HG03064 (cell line): ENCODE measurements at regions not wholly inside any gene's neighbourhood (a gene's known extent, or its start where the extent isn't known, plus 50 kb on each side); places are given as distances from the start of the nearest gene placed in this dataset.
"Not testable (repeated sequence)": the region's sequence is repeated elsewhere in the genome, so short reads cannot be mapped to it uniquely, and the experiment has no call there.

Experiments used
- ATAC-seq: cut with Tn5 transposase; IDR thresholded peaks from one replicate; pipeline ENCODE4 v1.9.1; 2021; ENCODE audit warnings: low read depth; ENCODE audit not compliant: unreplicated experiment

DNA sequence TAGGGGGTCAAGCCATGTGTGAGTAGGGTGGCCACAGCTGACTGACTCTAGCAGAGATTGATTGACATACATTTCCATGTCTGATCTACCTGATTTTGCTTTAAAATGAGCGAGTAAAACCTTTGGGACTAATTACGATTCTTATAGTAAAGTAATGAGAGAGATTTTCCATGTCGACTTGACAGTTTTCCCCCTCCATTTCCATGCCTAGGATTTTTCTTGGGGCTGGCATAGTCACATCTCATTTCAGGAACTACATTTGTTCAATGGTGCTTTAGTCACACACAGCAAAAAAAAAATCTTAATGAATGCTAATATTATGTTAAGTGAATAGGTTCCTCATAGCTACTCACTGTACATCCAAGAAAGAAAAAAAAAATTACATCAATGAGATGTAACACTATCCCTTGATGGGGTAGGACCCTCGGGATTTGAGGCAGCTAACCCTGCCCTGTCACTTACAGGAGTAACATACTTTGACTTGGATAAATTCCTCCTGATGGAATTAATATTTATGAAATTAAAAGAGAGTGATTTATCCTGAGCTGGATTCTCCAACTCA is 690.9 kb downstream of the TDRD15 start:
- no peak for ATAC-seq

DNA sequence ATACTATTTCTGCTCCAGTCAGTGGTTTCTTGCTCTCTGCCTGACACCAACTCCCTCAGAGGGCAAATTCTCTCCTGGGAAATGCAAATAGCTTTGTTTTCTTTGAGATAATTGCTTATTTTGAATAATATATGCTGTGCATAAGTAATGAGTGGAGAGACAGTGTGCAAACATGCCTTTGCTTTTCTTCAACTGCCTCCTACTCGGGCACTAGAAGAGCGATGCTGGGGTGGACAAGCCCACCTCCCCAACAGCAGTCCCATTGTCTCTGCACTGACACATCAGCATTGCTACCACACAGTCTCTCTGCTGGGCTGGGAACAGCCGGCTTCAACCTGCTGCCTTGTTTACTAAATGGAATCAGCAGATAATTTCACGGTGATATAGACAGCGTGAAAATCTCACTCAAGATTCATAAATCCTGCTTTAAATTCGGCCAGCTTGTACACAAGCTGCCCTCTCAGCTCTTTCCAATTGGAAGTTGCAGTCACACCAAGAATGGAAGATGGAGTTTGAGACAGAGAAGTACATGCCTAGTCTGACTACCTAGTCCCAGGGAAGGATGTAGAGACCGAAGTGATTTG is 694.5 kb downstream of the TDRD15 start:
- ATAC-seq: no peak

DNA sequence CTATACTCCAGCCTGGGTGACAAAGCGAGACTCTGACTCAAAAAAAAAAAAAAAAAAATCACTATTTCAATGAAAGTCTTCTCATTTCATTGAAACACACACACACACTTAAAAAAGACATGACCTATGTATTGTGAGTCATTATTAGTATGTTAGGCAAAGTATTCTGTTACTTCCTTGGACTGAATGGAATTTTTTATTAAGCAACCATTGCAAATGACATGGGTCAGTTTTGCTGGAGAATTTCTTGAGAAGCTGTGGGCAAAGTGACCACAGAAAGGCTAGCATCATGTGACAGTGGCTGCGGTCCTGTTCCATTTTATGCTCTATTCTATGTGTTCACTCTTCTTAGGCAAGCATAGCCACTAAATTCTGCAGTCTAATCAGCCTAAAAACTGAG is 695.7 kb downstream of the TDRD15 start:
- no peak for ATAC-seq

DNA sequence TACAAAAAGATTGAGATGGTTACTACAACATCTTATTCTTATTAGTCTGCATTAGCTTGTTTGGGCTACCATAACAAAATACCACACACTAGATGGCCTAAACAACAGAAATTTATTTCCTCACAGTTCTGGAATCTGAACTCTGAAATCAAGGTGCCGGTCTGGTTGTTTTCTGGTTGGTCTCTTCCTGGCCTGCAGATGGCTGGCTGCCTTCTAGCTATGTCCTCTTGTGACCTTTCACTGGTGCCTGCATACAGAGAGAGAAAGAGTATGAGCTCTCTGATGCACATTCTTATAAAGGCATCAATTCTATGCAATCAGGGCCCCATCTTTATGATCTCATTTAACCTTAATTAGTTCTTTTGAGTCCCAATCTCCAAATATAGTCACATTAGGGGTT is 696.5 kb downstream of the TDRD15 start:
- no peak for ATAC-seq

DNA sequence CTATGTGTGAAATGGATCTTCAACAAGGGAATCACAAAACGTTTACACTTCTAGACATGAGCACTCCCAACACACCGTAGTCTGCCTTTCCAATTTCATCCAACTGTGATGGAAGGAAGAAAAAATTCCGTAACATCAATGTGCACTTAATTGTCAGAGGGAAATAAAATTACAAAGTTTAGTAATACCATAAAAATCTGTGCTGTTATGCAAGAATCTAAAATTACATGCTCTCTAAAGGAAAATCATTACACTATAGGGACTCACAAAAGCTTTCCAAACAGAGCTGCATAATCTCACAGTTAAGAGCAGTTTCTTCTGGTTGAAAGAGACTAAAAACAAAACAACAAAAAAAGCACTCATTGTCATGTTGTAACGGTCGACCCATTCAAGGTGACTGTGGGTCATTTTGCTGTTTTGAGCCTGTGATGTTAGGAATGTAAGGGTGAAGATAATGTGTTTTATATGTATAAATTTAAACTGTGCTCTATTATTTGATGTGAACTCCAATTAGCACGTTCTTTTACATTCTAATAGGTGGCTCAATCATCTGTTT is 698.0 kb downstream of the TDRD15 start:
- ATAC-seq: no peak

DNA sequence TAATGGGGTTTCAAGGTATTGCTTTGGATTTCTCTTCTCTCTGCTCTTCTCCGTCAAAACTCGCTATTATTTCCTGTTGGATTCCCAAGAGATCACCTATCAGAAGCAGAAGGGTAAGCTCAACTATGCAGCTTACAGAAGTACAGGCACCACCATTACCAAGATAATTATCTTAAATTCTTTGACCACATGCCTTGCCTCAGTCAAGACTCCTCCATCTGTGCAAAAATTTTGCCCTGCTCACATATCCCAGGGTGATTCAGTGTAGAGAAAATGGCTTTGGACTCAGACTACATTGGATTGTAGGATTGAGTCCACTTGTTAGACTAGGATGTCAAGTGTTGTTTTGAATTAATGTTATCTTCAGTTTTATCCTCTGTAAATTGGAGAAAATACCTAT is 698.7 kb downstream of the TDRD15 start:
- ATAC-seq: no peak

DNA sequence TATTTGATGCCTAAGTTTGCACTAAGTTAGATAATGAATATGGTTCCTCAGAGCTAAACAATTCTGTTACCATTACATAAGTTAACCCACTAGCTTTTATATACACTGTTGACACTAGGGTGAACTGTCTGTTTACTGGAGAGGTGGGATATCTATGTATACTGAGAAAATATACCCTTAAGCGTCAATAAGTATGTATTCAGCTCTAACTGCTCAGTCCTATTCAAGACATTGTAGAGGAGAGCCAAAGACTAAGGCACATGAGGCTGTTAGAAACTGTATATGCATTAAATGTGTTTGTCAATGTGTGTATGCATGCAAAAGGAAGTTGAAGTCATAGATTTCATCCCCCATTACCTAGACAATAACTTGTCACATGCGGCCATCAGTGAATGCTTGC is 710.0 kb downstream of the TDRD15 start:
- no peak for ATAC-seq

DNA sequence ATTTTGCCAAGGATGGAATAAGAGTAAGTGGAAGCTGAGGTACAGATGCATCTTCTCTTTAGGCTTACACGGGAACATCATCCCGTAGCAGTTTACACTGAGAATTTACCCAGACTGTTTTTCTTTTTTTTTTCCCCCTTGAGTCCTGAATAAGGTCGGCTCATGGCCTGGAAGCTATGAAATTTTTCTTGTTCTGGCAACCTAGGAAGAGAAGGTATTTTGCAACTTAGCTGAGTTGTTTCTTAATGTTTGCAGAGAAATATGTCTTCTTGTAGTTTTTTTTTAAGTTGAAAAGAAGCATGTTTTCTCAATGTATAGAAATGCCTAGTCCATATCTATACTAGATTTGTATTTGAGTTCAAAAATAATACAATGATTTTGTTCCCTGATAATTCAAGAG is 712.5 kb downstream of the TDRD15 start:
- no peak for ATAC-seq

DNA sequence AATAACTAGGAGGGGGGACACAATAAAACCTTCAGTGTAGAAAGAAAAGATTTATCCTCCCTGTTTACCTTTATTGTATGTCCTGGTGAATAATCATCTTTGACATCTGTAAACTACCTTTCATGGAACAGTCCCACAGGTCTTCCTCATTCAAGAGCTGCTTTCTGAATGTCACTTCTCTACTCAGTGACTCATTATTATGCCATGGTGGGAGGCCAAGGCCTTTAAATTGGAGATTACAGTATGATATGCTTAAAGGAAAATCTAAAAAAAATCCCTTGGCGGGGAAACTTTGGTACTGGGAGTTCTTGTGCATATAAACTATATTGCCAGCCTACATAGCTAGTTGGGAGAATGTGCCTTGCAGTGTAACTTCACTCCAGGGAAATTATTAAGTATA is 713.0 kb downstream of the TDRD15 start:
- no peak for ATAC-seq

DNA sequence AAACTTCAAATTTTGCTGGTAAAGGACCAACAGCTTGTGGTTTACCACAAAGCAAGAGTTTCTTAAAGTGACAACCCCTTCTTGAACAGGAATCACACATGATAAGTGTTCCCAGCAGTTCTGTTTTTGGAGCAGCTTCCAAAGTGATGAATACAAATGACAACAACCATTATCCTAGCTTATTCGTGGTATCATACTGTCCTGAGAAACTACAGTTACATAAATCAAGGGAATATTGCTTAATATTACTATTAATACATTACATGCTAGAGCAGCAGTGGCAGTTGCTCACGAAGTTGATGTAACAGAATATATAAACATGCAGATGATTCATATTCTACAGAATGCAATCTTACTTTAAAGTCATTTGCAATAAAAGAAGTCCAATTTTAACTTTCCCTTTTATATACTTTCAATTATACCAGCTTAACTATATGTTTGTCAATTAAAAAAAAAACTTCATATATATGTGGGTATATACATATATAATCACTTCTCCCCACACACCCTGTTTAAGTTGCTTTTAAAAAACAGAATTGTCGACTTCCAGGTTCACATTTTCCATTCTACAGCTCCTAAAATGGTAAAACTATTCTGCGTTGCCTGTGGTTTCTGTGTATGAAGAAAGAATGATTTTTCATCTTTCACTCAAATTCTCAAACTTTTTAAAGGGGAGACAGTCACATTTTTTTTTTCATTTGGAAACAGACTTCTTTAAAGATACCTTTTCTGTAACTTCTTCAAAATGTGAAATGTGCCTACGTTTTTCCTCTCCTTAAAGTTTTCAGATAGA is 713.6 kb downstream of the TDRD15 start:
- ATAC-seq: no peak

DNA sequence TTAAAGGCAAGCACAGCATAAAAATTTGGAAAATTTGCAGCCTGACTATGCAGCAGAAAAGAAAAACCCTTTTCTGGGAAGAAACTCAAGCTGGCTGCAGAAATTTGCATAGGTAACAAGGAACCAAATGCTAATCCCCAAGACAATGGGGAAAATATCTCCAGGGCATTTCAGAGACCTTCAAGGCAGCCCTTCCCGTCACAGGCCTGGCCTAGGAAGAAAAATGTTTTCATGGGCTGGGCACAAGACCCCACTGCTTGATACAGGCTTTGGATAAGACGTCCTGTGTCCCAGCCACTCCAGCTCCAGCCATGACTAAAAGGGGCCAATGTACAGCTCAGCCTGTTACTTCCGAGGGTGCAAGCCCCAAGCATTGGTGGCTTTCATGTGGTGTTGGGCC is 717.6 kb downstream of the TDRD15 start:
- ATAC-seq: no peak

DNA sequence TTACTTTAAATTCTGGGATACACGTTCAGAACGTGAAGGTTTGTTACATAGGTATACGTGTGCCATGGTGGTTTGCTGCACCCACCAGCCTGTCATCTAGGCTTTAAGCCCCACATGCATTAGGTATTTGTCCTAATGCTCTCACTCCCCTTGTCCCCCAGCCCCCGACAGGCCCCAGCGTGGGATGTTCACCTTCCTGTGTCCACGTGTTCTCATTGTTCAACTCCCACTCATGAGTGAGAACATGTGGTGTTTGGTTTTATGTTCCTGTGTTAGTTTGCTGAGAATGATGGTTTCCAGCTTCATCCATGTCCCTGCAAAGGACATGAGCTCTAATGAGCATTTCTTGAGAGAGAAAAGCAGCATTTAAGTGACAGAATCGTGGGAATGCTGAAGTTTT is 726.6 kb downstream of the TDRD15 start:
- not testable (repeated sequence) for ATAC-seq

DNA sequence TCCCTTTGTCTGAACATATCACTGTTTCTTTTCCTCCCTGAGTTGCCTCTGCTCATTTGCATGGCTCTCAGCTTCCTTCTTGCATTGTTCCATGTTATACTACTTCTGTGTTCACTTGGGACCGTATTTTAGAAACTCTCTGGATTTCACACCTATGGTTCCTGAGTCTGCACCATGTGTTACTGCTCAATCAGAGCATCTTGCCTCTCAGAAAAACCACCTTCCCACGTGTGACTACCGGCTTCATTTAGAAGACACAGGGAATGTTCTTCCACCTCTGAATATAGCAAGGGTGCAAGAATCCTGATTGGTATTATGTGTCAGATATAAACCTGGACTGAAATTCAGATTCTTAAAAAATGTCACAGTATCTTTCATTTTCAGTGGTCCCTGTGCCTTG is 731.2 kb downstream of the TDRD15 start:
- no peak for ATAC-seq

DNA sequence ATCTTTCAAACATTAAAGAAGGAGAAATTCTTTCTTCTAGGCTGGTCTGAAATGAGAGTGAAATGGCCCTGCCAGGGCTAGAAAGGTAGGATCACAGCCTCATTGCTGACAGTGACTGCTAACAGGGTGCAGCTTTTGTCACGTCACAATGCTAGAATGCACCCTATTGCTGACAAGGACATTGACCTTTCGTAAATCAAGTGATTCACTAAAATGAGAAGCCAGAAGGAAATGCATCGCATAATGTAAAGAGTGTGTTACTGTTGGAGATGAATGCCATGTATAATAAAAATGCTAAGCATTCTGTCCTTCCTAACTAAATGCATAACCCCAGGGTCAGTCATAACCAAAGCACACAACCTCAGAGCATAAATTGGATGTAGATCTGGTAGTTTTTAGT is 732.9 kb downstream of the TDRD15 start:
- no peak for ATAC-seq

DNA sequence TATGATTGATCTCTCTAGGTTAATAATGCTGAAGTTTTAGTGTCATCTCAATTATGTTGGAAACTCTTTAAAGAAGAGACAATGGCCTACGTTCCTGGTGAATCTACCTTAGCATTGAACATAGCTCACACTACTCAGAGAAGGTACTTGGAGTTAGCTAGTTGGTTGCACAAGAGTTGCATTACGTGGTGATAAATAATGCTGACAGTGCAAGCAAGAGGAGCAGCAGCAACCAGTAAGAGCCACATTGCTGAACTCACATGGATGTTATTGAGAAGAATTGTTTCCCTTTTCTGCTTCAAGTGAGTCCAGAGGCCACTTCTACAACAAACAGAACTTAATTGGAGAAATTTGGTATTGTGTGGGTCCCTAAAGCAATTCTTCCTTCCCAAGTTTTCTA is 737.1 kb downstream of the TDRD15 start:
- ATAC-seq: no peak

DNA sequence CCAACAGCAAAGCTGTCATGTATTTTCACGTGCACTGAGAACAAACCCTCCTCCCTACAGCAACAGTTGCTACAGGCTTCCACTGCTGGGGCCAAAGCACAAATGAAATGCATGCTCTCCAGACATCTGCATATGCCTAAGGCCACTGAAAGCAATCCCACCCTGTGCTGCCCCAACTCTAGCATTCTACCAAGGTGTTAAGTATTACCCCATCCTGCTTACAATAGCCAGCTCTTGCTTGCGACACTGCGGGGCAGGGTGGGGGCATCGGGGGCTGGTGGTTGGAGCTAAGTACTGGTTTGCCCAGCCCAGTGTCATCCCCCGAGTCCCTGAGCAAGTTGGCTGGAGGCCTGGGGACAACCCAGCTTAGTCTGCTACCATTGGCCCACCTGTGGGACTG is 742.5 kb downstream of the TDRD15 start:
- ATAC-seq: no peak

DNA sequence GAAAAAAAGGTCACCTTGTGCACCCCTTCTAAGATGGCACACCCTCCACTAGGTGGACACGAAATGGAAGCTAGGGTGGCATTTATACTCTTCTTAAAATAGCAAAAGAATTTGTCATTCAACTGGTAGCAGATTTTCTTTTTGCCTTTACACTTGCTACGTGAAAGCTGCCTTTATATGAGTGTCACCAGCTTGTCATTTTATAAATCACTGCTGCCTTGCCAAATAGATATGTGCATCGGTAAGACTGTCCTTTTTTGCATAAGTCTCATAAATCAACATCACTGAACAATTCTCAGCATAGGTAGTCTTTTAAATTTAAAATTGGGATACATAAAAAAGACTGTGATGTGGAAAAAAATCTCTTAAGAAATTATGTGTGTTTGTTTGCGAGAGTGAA is 764.1 kb downstream of the TDRD15 start:
- no peak for ATAC-seq

DNA sequence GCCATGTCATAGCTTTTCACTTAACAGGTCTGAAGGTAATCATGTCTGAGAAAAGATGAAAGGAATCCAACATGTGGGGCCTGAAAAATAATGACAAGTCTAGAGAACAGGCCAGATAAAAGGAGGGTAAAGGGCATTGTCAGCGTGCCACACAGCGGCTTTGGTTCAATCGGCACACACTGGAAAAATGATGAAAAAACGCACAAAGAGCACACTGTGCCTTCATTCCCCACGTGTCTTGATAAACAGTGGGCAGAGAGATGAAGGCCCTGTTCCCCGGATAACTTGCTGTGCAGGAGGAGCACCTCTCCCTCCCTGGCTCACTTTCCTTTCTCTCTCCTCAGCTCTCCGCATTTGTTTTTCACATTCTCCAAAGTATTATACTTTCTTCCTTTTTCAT is 766.3 kb downstream of the TDRD15 start:
- no peak for ATAC-seq

DNA sequence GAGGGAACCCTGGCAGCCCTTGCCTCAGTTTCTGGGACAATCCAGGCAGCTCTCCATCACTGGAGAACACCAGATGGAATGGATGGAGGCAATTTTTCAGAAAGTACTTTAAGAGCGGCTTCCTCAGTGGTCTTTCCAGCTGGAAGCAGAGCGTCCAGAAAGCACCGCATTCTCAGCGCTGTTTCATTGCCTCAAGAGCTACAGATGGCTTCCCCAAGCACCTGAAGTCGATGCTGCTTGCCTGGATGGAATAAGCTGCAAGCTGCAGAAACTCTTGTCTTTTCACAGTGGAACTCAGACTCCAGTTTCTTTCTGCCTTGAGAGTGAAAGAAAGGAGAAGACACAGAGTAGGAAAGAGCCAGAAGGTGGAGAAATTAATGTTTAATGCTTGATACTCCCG is 766.9 kb downstream of the TDRD15 start:
- no peak for ATAC-seq

DNA sequence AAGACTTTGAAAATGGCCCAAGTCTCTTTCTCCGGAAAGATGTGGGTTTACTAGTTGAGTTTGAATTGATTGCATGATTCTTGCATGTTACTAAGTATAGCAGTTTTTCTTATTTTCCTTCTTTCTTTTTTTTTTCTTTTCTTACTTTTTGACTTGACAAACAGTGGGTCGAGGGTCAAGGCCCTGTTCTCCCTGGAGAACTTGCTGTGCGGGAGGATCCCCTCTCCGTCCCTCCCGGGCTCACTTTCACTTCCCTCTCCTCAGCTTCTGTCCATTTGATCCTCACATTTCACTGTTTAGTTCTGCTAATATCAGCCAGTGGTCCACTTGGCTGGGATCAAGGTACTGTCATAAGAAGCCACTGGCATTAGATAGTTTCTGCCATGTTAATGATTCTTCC is 767.4 kb downstream of the TDRD15 start:
- ATAC-seq: no peak

DNA sequence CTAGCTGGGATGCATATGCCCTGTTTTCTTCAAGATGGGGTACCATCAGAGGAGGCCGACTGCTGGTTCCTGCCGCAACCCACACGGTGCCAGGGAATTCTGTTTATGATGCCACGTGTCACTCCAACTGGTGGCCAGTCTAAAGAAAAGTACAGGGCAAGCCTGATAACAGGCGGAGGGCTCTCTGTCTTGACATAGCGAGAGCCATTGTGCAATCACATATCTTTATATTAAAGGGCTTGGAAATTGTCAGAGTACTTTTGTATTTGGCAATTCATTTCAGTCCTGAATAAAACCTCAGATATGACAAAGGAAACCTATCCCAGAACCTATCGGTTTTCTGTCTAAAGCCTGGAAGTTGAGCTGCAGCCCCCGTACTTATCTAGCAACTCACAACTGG is 768.4 kb downstream of the TDRD15 start:
- ATAC-seq: no peak

DNA sequence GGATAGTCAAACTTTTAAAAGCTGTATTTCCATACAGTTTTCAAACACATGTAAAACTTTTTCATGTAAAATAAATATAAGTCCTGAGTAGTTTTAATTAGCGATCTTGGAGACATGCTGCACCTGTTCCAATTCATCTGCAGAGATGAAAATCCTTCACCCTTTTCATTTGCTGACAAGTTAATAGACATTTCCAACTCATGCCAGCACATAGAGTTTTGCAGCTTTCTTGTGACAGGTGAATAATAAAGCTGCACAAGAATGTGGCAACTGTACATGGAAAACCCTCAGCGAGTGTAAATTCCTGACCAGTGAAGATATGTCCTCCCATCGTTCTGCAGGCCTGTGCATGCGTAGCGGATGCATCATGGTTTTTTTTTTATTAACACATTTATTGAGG is 771.4 kb downstream of the TDRD15 start:
- ATAC-seq: no peak
